ENCODE measurements at regions not wholly inside any gene's neighbourhood (a gene's known extent, or its start where the extent isn't known, plus 50 kb on each side); places are given as distances from the start of the nearest gene placed in this dataset.
"Not testable (repeated sequence)": the region's sequence is repeated elsewhere in the genome, so short reads cannot be mapped to it uniquely, and the experiment has no call there.

- DNase-seq (ENCODE audit: low read depth): no peak
These were observed 99.9 kb downstream of the AREG start for GRCh38 chr4:74544655-74545361.

DNA sequence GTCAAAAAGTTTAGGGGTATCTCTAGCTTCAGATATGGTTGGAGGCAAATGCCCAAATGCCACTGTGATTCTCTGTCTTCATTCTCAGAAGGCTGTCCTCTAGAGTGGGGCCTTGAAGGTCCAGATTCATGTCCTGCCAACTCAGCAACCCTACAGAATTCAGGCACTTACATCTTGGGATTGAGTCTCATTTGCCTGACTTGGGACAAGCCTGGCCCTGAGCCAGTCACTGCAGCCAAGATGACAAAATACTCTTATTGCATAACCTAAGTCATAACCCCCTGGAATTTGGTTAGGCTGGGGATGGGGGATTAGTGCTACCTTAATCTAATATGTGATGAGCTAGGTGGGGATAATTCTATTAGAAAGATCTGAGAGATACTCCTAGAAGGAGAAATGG lies 100.5 kb downstream of the AREG start:
- no peak for DNase-seq (ENCODE audit: low read depth)

DNA sequence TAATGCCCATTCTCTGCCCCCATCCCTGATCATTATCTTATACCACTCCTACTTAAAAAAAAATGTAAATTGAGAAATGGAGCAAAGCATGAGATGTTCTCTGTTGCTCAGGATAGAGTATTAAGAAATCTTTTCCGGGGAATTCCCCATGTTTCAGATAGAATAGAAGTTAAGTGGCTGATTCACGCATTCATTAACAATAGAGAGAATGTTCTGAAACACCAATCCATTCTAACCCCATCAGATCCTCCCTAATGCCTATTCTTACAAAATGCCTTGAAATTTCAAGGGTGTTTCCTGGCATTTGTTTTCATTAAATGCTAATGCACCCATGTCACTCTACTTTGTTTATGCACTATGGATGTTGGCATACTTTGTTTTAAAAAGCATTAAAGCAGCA lies 101.1 kb downstream of the AREG start:
- DNase-seq (ENCODE audit: low read depth): no peak

- DNase-seq (ENCODE audit: low read depth): no peak
These were observed 102.1 kb downstream of the AREG start for GRCh38 chr4:74547042-74547441.

GRCh38 chr4:74548561-74548960 lies 103.6 kb downstream of the AREG start:
- DNase-seq (ENCODE audit: low read depth): no peak

DNA sequence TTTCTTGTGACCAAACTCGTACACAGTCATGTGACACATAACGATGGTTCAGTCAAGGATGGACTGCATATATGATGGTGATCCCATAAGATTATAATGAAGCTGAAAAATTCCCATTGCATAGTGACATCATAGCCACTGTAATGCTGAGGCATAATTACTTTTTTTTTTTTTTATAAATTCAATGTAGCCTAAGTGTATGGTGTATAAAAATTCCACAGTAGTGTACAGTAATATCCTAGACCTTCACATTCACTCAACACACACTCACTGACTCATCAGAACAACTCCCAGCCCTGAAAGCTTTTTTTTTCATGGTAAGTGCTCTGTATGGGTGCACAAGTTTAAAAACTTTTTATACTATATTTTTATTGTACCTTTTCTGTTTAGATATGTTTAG lies 105.0 kb downstream of the AREG start:
- DNase-seq (ENCODE audit: low read depth): no peak

DNA sequence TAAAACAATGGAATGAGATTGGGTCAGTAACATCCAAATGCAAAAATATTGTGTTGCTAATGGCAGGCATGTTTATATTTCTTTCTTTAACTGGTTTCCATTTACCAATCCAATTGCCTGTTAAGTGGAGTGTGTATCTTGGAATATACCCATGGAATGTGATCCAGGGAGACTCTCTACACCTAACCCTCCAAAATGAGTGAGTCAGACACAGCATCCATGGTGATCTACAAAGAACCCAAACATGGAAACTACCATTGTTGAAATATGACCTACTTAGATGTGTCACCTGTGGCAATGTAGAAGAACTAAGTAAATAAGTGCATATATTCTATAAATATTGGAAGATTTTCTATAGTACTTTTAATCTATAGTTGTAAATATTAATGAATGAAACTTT lies 110.3 kb downstream of the AREG start:
- no peak for DNase-seq (ENCODE audit: low read depth)

GRCh38 chr4:74555843-74556242 lies 110.9 kb downstream of the AREG start:
- no peak for DNase-seq (ENCODE audit: low read depth)

GRCh38 chr4:74559853-74560252 lies 114.9 kb downstream of the AREG start:
- no peak for DNase-seq (ENCODE audit: low read depth)

DNA sequence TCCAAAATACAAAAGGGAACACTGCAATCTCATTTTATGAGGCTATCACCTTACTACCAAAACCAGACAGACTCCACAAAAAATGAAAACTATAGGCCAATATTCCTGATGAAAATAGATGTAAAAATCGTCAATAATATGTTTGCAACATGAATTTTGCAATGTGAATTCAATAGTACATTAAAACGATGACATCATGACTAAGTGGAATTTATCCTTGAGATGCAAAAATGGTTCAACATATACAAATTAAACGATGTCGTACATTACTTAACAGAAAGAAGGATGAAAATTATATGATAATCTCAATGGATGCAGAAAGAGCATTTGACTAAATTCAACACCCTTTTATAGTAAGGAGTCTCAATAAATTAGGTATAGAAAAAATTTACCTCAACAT lies 123.0 kb downstream of the AREG start:
- no peak for DNase-seq (ENCODE audit: low read depth)

DNA sequence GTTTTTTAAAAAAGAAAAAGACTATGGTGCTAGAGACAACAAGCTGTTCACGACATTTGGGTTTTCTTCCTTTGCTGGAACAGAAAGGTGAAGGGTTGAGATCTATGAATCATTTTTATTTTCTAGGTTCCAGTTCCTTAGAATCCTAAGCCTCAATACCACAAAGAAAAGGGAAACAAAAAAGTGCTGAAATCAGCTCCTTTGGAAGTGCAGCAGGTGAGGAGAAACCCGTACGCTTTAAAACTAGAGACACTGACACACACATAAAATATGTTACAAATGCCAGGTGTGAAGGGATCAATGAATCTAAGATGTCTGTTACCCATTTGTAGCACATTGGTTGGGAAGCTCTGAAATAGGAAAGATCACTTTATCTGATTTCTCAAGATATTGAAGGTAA lies 125.2 kb downstream of the AREG start:
- no peak for DNase-seq (ENCODE audit: low read depth)

GRCh38 chr4:74578329-74578728 lies 133.4 kb downstream of the AREG start:
- no peak for DNase-seq (ENCODE audit: low read depth)

DNA sequence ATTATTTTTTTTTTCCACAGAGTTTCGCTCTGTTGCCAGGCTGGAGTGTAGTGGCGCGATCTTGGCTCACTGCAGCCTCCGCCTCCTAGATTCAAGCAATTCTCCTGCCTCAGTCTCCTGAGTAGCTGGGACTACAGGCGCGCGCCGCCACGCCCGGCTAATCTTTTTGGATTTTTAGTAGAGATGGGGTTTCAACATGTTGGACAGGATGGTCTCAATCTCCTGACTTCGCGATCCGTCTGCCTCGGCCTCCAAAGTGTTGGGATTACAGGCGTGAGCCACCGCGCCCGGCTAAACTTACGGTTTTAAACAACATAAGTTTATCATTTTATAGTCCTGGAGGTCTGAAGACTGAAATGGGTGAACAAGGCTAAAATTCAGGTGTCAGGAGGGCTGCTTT lies 133.9 kb downstream of the AREG start:
- DNase-seq (ENCODE audit: low read depth): not testable (repeated sequence)

- no peak for DNase-seq (ENCODE audit: low read depth)
These were observed 138.3 kb downstream of the AREG start for GRCh38 chr4:74583089-74583700.

- DNase-seq (ENCODE audit: low read depth): no peak
These were observed 138.8 kb downstream of the AREG start for GRCh38 chr4:74583757-74584156.

DNA sequence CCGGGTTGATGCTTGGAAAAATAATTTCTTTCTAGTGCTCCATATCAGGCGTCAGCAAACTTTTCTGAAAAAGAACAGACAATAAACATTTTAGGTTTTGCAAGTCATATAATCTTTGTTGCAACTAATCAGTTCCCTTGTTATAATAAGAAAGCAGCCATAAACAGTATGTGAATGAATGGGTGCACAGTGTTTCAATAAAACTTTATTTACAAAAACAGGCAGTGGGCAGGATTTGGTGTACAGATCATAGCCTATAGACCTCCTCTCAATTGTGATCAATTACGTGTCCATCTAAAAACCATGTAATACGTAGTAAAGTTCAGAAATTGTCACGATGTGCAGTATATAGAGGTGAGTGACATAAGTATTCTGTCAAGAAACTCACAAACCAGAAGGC lies 143.4 kb downstream of the AREG start:
- DNase-seq (ENCODE audit: low read depth): no peak

- no peak for DNase-seq (ENCODE audit: low read depth)
These were observed 145.5 kb downstream of the AREG start for GRCh38 chr4:74590476-74590875.

DNA sequence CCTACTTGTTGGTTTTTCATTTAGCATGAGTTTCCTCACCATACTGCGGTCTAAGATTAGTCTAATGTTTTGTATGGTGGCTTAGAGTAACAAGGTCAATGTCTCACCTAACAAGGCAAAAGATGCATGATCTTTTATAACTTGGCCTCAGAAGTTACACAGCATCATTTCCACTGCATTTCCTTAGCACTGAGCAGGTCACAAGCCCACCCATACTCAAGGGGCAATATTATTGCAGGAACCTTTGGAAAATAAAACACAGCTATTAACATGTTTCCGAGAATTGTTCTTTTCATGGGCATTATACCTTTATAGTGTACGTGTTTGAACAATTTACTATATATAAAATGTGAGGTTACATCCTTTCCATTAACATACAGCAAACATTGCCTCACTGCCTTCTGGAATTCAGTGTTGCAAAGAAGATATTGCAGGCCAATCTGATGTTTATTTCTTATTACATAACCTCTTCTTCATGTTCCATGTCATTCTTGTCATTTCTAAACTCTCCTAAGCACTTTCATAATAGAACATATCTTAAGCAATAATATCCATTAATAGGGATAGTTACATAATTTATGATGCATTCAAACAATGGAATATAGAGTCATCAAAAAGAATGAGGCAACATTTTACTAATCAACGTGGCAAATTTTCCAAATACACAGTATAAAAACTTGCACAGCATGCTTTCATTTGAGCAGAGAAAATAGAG lies 153.8 kb downstream of the AREG start:
- DNase-seq (ENCODE audit: low read depth): no peak

DNA sequence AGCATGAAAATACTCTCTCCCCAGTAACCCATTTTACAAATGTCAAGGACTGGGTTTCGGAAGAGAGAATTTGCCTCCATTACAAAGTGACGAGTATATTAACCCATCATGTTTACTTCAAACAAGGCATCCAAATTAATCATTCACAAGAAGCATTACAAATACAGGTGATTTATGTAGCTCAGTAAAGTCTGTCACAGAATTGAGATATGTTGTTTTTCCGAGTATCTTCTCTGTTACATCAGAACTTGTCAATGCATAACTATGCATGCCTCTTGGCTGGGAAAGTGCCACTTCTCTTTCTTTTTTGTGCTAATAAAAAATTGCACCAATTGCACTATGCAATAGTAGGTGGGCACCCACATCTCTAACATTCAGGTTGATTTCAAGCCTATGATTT lies 158.2 kb downstream of the AREG start:
- DNase-seq (ENCODE audit: low read depth): no peak

DNA sequence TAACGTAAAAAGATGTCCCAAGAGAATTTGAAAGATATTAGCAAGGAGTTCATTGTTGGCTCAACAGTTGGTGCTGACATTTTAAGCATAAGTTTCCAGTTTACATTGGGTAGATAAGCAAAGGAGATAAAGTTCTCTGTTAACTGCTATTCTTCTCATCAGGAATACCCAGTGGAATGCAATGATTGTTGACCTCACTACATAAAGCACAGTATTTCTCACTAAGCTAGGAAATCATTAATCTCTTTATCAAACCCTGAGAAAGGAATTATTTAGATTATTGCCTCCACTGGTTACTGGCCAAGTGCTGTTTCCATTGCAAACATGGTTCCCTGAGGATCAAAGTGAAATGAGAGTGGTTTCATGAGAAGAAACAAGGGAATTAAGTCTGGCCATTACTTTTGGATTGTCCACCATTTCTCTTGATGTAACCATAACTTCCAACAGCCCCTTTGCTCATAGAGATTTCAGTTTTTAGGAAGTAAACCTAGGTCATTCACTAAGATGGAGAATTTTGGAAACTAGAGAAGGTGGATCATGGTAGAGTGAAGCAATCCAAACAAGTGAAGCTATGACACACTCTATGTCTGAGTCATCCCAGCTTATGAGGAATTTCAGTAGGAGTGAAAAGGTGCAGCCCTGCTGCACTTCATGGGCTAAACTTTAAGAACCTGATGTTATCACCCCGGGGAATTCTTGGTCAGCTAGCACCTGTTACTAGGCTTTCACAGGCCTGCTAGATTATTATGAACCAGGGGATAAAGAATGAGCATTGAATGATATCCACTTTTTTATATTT lies 163.4 kb downstream of the AREG start:
- DNase-seq (ENCODE audit: low read depth): no peak

DNA sequence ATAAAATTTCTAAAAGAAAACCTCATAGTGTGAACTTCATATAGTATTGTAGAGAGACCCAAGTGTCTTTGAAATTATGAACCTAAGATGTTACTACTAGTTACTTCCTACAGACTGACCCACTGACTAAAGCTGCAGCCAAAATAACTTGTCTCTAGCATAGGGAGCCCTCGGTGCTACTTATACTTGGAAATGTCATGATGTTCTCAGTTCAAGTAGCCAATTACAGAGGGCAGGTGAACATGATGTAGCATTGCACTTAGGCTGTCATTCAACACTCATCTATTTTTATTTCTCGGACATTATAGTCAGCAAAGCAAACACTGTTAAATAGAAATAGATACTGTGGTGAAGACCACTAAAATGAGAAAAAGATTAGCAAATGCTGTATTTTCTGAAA lies 165.6 kb downstream of the AREG start:
- DNase-seq (ENCODE audit: low read depth): no peak

DNA sequence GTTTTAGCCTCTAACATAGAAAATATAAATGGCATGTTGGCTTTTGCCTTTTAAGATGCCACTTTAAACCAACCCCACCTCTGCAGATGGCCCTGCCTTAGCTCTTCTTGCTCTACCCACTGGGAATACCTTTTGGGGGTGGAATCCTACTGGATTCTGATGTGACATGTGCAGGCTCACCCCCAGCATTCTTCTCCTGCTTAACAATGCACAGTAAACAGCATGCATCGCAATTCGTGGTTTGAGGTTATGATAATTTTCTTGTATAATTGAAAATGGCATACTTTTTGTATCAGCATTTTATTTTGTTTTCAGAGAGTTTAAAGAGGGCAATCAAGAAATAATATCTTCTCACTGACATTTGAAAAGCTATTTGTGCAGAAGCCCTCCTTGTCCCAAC lies 167.9 kb downstream of the AREG start:
- DNase-seq (ENCODE audit: low read depth): no peak

GRCh38 chr4:74613266-74613665 lies 168.3 kb downstream of the AREG start:
- DNase-seq (ENCODE audit: low read depth): no peak

Data from T follicular helper cell (primary cell).